CMK (cell line): ENCODE measurements at regions not wholly inside any gene's neighbourhood (a gene's known extent, or its start where the extent isn't known, plus 50 kb on each side); places are given as distances from the start of the nearest gene placed in this dataset.

Experiments
- DNase-seq: peaks from one replicate; pipeline ENCODE4 v3.0.0-alpha.2; 2010; ENCODE audit warnings: low read depth

GRCh38 chr1:234670967-234671626, 61.1 kb upstream of the IRF2BP2 start:
- no peak for DNase-seq

GRCh38 chr1:234669499-234669898, 59.5 kb upstream of the IRF2BP2 start:
- DNase-seq: no peak

GRCh38 chr1:234668577-234668955, 58.6 kb upstream of the IRF2BP2 start:
- DNase-seq: no peak

GRCh38 chr1:234667600-234668576, 57.9 kb upstream of the IRF2BP2 start:
- DNase-seq: no peak

- no peak for DNase-seq
Measured at GRCh38 chr1:234666761-234667160, 56.8 kb upstream of the IRF2BP2 start.

- no peak for DNase-seq
Measured at GRCh38 chr1:234665975-234666605, 56.1 kb upstream of the IRF2BP2 start.

- DNase-seq: no peak
Measured at GRCh38 chr1:234662148-234662547, 52.2 kb upstream of the IRF2BP2 start.

GRCh38 chr1:234661317-234661928, 51.4 kb upstream of the IRF2BP2 start:
- no peak for DNase-seq

GRCh38 chr1:234660536-234661316, 50.7 kb upstream of the IRF2BP2 start:
- DNase-seq: no peak
